Neutrophil (primary cell): ENCODE measurements at regions not wholly inside any gene's neighbourhood (a gene's known extent, or its start where the extent isn't known, plus 50 kb on each side); places are given as distances from the start of the nearest gene placed in this dataset.

ENCODE experiments used
- H3K27ac ChIP-seq: fragments of 200-600 bp; sonication (generic); 2 replicates; pipeline ENCODE4 v1.5.1; 2016; ENCODE audit warnings: mild to moderate bottlenecking, moderate library complexity
- H3K27me3 ChIP-seq: fragments of 200-600 bp; sonication (generic); 2 replicates; pipeline ENCODE4 v1.6.0; 2016; ENCODE audit warnings: mild to moderate bottlenecking
- H3K36me3 ChIP-seq: fragments of 200-600 bp; sonication (generic); 2 replicates; pipeline ENCODE4 v1.5.1; 2017
- H3K4me1 ChIP-seq, 2 experiments: fragments of 200-600 bp in 1 of 2; sonication (generic) in 1 of 2; 1 replicate in 1 of 2; 2 replicates in 1 of 2; pipeline versions ENCODE4 v1.5.1 to v1.6.1; 2013 to 2016; ENCODE audit warnings: low read depth in 1 of 2, low read length in 1 of 2, mild to moderate bottlenecking in 1 of 2, moderate library complexity in 1 of 2; ENCODE audit not compliant: control insufficient read depth in 1 of 2, insufficient read depth in 1 of 2
- H3K4me3 ChIP-seq, 2 experiments: fragments of 200-600 bp in 1 of 2; sonication (generic) in 1 of 2; 1 replicate in 1 of 2; 2 replicates in 1 of 2; pipeline ENCODE4 v1.5.1; 2013 to 2016; ENCODE audit warnings: low read depth in 1 of 2, low read length in 1 of 2, mild to moderate bottlenecking in 1 of 2, moderate library complexity in 1 of 2
- H3K9me3 ChIP-seq: fragments of 200-600 bp; sonication (generic); 2 replicates; pipeline ENCODE4 v1.5.1; 2016
- TF ChIP-seq, protein P1 (sequence below): fragments of 200-600 bp; sonication (generic); IDR thresholded peaks from 2 replicates; pipeline ENCODE4 v1.5.1; 2016; ENCODE audit warnings: antibody characterized with exemption

DNA sequence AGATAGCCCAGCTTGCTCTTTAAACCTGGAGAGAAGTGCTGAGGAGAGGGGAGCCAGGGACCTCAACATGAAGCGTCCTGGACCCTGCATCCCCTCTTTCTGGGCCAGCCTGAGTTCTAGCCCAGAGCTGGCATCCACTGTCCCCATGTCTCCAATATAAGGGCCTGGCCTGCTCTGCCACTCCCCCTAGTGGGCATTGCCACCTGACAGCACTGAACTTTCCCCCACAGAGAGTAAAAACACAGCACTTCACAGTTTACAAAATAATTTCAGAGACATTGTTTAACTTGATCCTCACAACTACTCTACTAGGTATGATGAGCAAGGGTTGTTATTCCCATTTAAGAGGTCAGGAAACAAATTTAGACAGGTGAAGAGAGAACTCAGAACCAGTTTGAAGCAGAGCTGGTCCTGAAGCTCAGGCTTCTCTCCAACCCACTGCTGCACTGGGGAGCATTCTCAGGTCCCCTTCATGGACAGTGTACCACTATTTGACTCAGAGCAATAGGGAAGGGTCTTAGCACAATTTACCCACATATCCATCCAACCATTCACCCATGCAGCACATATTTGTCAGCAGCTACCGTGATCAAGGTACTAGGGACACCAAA lies 151.2 kb downstream of the DMRTA2 start:
- TF ChIP-seq, protein P1, sequence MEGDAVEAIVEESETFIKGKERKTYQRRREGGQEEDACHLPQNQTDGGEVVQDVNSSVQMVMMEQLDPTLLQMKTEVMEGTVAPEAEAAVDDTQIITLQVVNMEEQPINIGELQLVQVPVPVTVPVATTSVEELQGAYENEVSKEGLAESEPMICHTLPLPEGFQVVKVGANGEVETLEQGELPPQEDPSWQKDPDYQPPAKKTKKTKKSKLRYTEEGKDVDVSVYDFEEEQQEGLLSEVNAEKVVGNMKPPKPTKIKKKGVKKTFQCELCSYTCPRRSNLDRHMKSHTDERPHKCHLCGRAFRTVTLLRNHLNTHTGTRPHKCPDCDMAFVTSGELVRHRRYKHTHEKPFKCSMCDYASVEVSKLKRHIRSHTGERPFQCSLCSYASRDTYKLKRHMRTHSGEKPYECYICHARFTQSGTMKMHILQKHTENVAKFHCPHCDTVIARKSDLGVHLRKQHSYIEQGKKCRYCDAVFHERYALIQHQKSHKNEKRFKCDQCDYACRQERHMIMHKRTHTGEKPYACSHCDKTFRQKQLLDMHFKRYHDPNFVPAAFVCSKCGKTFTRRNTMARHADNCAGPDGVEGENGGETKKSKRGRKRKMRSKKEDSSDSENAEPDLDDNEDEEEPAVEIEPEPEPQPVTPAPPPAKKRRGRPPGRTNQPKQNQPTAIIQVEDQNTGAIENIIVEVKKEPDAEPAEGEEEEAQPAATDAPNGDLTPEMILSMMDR, result no peak
- no peak overlapping the region for H3K4me3 ChIP-seq
- H3K36me3 ChIP-seq, result no peaks in the 10 kb centered on the region
- H3K27me3 ChIP-seq, result peaks cover 23% of the 10 kb centered on the region
- no peaks in the 10 kb centered on the region for H3K4me1 ChIP-seq
- H3K9me3 ChIP-seq, result no peaks in the 10 kb centered on the region
- H3K27ac ChIP-seq, result no peak overlapping the region

DNA sequence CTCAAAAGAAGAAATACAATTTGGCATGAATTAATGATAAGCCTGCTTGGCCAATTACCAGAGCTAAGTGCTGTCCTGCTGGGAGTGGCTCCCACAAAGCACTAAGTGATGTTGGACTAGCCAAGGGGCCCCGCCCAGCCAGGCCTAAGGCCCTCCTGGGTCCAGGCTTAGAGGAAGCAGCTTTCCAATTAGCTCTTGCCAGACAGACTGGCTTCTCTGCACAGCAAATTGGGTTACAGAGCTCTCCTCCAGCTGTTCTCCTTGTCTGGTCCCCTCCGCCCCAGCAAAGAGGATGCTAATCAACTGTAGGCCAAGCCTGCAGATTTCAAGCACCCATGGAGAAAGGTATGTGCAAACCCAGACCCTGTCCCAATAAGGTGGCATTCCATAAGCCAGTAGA lies 151.9 kb downstream of the DMRTA2 start:
- H3K4me3 ChIP-seq, result no peak overlapping the region
- no peak overlapping the region for H3K27ac ChIP-seq
- TF ChIP-seq, protein P1, result no peak
- no peaks in the 10 kb centered on the region for H3K36me3 ChIP-seq
- H3K27me3 ChIP-seq, result peaks cover 16% of the 10 kb centered on the region
- H3K4me1 ChIP-seq, result no peaks in the 10 kb centered on the region
- H3K9me3 ChIP-seq, result no peaks in the 10 kb centered on the region

DNA sequence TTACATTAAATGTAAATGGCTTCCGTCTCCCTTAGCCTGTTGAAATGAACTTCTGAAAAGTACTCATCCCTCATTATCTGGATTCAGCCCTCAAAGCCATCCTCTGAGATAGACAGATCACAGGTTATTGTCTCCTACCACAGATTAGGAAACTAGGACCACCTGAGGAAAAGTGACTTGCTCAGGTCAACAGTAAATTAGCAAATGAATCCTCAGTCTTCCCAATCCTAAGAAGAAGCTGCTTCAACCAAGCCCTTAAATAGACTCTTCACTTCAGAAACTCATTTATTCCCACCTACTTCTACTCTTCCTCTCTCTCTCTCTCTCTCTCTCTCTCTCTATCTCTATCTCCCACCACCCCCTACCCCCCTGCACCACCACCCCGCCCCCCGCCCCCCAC lies 152.3 kb downstream of the DMRTA2 start:
- H3K4me3 ChIP-seq, result no peak overlapping the region
- TF ChIP-seq, protein P1, result no peak
- no peaks in the 10 kb centered on the region for H3K9me3 ChIP-seq
- no peaks in the 10 kb centered on the region for H3K4me1 ChIP-seq
- H3K27ac ChIP-seq, result no peak overlapping the region
- H3K36me3 ChIP-seq, result no peaks in the 10 kb centered on the region
- peaks cover 12% of the 10 kb centered on the region for H3K27me3 ChIP-seq

DNA sequence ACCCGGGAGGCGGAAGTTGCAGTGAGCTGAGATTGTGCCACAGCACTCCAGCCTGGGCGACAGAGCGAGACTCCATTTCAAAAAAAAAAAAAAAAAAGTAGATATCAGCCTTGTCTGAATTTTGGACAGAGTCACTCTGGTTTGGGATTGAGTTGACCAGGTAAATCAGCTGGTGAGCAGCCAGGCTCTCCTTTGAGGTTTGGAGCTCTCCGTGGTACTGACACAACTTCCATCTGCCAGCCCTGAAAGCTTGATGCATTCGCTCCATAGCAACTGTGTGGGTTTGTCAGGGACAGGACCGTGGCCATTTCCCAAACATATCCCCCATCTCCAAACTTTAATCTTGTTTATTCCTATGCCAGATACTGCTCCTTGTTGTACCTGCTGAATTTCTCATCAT lies 155.2 kb downstream of the DMRTA2 start:
- Histone ChIP-seq H3K36me3 (no peaks in the 10 kb centered on the region), H3K27ac (no peak overlapping the region), H3K4me3 (no peak overlapping the region), H3K27me3 (no peaks in the 10 kb centered on the region), H3K9me3 (no peaks in the 10 kb centered on the region), H3K4me1 (no peaks in the 10 kb centered on the region)
- TF ChIP-seq, protein P1, result no peak

- Histone ChIP-seq H3K9me3 (no peaks in the 10 kb centered on the region), H3K27me3 (no peaks in the 10 kb centered on the region), H3K4me3 (no peak overlapping the region), H3K36me3 (no peaks in the 10 kb centered on the region), H3K27ac (no peak overlapping the region), H3K4me1 (no peaks in the 10 kb centered on the region)
- TF ChIP-seq, protein P1, result no peak
Measured at GRCh38 chr1:50266509-50266908, 156.7 kb downstream of the DMRTA2 start.
